Stimulated activated naive CD4-positive, alpha-beta T cell (primary cell): ENCODE measurements at regions not wholly inside any gene's neighbourhood (a gene's known extent, or its start where the extent isn't known, plus 50 kb on each side); places are given as distances from the start of the nearest gene placed in this dataset.
"Not testable (repeated sequence)": the region's sequence is repeated elsewhere in the genome, so short reads cannot be mapped to it uniquely, and the experiment has no call there.

ENCODE experiments used
- DNase-seq, 6 experiments: peaks; one replicate each; lab custom pipeline; 2025; lab: John Stamatoyannopoulos, UW

DNA sequence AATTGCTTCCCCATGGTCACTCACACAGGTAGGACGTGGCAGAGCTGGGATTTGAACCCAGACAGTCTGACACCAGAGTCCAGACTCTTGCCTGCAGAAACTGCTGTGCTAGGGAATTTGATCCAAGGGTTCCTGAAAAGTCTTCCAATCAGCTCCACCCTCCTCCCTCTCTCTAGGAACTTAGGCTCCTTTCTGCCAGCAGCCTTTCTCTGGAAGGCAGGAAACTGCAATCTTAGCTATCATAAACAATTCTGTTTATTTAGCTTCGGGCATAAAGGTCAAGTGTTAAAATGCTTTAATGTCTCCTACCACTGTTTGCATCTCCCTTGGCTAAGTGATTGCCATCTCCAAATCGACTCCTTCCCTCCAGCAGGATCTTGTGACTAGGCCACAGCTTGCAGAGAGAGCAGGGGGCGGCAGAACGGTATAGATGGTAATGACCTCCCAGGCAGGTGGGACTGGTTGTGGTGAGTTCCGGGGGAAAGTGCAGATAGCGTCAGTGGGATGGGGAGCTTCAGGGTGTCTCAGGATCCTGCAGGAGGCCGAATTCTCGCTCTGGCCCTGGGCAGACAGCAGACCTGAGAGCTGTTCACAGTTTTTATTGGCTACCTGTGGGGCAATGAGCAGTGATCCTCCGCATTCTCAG is 882.4 kb upstream of the EEF2KMT start:
- DNase-seq = no peak

DNA sequence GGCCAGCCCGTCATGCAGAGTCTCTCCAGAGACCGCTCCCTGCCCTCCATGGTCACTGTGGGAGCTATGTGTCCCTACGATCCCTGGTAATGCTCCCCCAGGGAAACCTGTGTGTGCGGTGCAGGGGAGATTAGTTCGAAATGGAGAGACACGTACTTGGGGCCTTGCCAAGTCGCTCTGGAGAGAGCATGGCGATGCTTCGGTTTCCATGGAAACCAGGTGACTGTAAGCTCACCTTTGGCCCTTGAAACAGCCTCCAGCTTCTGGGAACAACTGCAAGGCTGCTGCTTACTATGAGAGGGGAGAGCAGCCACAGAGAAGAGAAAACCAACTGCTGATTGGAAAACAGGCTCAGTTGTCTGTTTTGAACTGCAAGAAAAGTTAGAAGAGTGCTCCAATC is 879.7 kb upstream of the EEF2KMT start:
- DNase-seq = no peak

GRCh38 chr16:5972747-5973146 is 875.2 kb upstream of the EEF2KMT start:
- DNase-seq = no peak

DNA sequence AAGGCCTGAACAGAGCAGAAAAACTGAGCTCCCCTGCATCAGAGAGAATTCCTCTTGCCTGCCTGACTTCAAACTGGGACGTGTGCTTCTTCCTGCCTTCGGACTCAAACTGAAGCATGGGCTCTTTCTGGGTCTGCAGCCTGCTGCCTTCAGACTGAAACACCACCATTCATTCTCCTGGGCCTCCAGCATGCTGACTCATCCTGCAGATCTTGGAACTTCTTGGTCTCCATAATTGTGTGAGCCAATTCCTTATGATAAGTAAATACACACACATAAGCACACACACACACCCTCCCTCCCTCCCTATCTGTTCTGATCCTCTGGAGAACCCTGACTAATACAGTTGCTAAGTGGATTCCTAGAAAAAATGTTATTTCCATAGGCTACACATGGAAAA is 874.3 kb upstream of the EEF2KMT start:
- no peak for DNase-seq

DNA sequence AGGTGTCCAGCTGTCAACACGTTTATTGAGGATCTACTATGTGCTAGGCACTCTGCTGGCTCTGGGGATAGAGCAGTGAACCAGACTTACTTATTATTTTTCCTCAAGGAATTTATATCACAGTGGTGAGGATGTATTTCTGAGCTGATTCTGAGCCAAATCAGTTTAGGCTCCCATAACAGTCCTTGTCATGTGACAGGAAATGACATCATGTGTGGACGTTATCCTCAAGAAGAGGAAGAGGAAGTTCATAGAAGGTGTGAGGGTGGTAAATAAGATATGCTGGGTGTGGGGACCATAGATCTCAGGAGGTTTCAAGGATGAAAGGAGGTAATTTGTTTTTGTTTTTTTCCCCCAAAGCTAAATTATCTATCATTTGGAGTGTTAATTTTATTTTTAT is 873.5 kb upstream of the EEF2KMT start:
- DNase-seq = no peak

GRCh38 chr16:5966004-5966403 is 868.4 kb upstream of the EEF2KMT start:
- DNase-seq = no peak

GRCh38 chr16:5965321-5965720 is 867.7 kb upstream of the EEF2KMT start:
- no peak for DNase-seq

DNA sequence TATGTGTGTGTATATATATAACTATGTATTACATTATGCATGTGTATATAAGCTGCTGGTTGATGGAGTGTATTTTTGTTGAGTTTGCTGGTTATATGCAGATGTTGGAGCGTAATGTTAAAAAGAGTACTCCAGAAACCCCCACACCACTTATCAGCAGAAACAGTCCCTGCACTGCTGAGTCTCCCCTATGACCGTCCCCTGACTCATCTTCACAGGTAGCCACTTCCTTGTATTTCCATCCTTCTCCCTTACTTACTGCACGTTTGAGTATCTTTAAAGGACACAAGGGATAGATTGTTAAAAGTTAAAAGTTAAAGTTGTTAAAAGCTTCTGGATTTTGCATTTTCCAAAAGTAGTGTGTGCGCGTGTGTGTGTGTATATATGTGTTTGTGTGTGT is 853.9 kb upstream of the EEF2KMT start:
- DNase-seq = no peak

DNA sequence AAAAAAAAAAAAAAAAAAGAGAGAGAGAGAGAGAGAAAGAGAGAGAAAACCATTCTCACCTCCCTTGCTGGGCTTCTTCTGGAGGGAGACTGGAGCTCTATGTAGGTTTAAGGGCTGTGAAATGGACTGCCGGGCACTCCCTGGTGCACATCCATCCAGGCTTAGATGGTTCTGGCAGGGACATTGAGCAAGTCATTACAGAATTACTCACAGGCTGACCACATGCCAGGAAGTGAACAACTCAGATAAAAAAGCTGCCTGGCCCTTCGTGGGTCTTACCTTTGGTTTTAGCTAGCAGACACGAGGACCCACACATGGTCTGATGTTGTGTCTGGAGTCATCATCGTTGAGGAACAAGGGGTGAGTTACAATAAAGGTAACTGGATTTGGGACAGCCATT is 847.4 kb upstream of the EEF2KMT start:
- no peak for DNase-seq

DNA sequence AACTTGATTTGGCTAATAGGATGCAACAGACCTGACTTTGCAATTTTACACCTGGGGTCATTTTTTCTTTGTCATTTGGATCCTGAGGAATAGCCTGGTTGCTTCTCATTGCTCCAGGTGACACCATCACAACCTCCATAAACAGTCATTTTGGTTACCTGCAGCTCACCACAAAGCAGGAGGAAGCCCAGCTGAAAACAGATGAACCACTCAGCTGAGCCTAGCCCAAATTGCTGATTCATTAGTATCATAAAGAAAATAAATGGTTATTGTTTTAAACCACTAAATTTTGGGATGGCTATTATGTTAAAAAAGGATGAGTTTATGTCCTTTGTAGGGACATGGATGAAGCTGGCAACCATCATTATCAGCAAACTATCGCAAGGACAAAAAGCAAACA is 841.0 kb upstream of the EEF2KMT start:
- no peak for DNase-seq

DNA sequence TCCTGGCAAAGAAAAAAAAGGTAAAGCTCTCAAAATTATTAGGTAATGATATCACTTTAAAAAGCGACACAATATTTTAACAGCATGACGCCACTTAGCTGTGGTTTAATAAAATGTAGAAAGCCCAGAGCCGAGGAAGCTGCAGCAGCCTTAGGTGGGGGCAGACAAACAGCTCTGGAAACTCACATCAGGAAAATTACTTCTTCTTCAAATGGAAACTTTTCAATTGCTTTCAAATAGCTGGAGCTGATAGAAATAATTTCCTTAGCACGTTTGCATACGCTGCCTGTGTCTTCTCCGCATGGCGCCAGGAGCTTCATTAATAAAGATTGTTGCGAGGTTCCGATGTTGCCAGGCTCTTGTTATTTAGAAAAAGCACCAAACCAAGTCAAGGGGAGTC is 835.3 kb upstream of the EEF2KMT start:
- no peak for DNase-seq

GRCh38 chr16:5928476-5929065 is 831.0 kb upstream of the EEF2KMT start:
- no peak for DNase-seq

DNA sequence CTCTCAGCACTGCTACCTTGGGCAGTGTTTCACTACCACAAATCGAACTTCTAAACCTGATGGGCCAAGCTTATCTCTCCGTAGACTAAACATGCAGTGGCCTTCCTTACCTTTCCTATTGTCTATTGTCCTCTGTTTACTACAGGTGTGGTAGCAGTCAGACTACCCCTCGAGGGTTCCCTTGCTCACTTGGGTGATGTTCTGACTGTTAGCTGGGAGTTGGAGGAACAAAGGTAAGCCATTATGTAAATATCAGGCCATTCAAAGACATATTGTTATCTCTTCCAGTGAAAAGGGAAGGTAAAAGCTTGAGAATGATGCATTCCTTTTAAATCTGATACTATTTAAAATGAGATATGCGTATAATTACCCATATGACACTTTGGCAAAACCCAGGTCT is 828.3 kb upstream of the EEF2KMT start:
- no peak for DNase-seq

GRCh38 chr16:5922686-5923085 is 825.1 kb upstream of the EEF2KMT start:
- DNase-seq = no peak

GRCh38 chr16:5918567-5919130 is 821.1 kb upstream of the EEF2KMT start:
- no peak for DNase-seq

GRCh38 chr16:5917436-5918195 is 820.0 kb upstream of the EEF2KMT start:
- no peak for DNase-seq

DNA sequence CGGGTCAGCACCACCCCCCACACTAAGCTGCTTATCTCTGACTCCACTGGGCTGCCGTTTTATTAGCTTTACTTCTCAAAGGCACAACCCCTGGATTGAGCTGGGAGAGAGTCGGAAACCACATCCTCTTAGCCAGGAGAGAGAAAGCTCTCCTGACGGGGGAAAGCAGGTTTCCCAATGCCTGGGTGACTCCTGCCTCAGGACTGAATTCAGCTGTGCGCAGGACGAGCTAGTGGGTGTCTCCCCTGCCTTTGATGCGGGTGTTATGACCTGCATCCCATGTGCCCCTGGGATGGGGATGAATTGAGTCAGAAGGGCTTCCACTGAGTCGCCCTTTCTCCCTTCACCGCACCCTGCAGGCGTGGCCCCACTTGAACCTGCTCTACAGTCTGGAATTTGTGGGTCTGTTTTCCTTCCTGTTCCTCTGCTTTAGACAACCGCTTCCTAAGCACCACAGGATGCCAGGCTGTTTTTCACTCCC is 819.2 kb upstream of the EEF2KMT start:
- DNase-seq = no peak

DNA sequence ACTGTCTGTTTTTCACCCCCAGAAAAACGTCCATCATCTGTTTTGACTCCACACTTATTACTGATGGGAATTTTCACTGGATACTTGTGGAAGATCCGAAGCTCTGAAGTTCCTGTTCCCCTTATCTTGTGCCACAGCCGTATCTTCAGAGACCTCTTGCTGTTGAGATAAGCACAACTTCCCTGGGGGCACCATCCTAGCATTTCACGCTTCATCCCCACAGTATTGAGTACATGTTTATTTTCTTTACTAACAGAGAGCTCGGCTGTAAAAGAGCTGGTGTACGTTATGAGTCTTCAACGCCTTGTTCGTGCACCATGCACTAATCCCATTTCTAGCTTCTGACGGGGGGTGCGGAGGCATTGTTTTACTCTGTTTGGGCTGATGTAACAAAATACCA is 813.6 kb upstream of the EEF2KMT start:
- no peak for DNase-seq

DNA sequence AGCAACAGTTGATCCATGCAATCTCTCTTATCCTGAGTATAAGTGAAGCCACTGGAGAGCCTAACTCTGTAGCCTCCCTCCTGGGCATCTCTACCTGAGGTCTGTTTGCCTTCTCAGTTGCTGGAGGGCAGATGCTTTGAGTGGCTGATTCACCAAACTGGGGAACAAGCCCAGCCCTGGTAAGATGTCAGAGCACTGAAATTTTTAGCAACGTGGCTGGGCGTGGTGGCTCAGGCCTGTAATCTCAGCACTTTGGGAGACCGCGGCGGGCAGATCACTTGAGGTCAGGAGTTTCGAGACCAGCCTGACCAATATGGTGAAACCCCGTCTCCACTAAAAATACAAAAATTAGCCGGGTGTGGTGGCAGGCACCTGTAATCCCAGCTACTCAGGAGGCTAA is 812.0 kb upstream of the EEF2KMT start:
- DNase-seq = not testable (repeated sequence)

- DNase-seq = no peak
These were observed 809.9 kb upstream of the EEF2KMT start for GRCh38 chr16:5907544-5907943.

DNA sequence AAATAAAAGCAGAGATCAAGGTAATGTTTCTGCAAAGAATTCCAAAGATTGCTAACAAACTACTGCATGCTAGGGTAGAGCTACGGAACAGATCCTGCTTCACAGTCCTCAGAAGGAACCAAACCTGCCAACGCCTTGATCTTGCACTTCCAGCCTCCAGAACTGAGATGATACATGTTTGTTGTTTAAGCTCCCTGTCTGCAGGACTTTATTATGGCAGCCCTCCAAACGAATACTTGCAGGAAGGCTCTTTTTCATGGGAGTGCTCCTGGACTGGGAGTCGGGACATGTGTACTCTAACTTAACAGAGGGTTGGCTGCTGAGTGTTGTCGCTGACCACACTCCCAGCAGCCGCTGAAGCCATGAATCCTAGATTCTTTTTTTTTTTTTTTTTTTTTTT is 808.8 kb upstream of the EEF2KMT start:
- no peak for DNase-seq

DNA sequence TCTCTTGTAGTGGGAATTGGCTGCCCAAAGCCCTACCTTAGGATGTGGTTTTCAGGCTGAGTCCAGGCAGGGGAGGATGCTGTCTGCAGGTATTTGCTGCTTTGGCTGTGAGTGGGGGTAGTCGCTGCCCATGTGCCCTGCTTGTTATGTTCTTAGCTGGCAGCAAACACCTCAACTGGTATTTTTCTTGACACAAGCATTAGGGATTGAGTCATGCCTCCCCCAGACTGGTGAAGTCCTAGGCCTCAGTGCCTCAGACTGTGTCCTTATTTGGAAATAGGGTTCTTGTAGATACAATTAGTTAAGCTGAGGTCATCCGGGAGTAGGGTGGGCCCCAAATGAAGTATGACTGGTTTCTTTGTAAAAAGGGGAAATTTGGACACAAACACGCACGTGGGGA is 808.3 kb upstream of the EEF2KMT start:
- no peak for DNase-seq

DNA sequence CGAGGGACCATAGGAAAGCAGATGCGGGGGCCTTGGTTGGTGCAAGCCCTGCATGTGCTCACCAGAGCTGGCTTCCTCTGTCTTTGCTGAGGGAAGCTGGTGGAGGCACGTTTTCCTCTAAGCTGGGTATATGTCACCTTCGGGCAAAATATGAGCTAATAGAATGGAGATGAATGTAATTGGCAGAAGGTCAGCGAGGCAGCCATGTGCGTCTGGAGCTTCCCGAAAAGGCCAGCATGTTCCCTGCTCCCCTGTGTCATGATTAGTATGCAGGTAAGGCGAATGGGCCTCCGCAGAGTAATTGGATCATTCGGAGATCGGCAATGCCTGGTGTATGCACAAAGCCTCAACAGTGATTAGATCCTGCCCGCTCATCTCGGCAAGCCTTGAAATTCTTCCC is 806.2 kb upstream of the EEF2KMT start:
- no peak for DNase-seq
